HEK293T (cell line): ENCODE measurements at regions not wholly inside any gene's neighbourhood (a gene's known extent, or its start where the extent isn't known, plus 50 kb on each side); places are given as distances from the start of the nearest gene placed in this dataset.
"Not testable (repeated sequence)": the region's sequence is repeated elsewhere in the genome, so short reads cannot be mapped to it uniquely, and the experiment has no call there.

Experiments used
- CTCF ChIA-PET: fragments of 350-600 bp; formaldehyde crosslinking; extraction: SDS; loops from one replicate; lab custom pipeline; 2021; ENCODE audit warnings: antibody characterized with exemption, inconsistent platforms; lab: Yijun Ruan, JAX
- POLR2A ChIA-PET: fragments of 350-600 bp; formaldehyde crosslinking; extraction: SDS; loops from one replicate; lab custom pipeline; 2020; ENCODE audit warnings: antibody characterized with exemption, inconsistent platforms; lab: Yijun Ruan, JAX
- DNase-seq: peaks from one replicate; pipeline ENCODE4 v3.0.0; 2012; ENCODE audit warnings: mixed read lengths; ENCODE audit errors: extremely low spot score
- ARNT ChIP-seq: fragments of 450-650 bp; IDR thresholded peaks from 2 replicates; pipeline ENCODE4 v1.6.1; 2017; ENCODE audit warnings: mild to moderate bottlenecking
- BHLHE40 ChIP-seq: fragments of 450-650 bp; IDR thresholded peaks from 2 replicates; pipeline ENCODE4 v1.6.1; 2016; ENCODE audit warnings: mild to moderate bottlenecking, moderate library complexity, borderline replicate concordance
- CTBP1 ChIP-seq: fragments of 450-650 bp; IDR thresholded peaks from 2 replicates; pipeline ENCODE4 v1.6.1; 2016; ENCODE audit warnings: borderline replicate concordance
- ELF4 ChIP-seq: fragments of 450-650 bp; IDR thresholded peaks from 2 replicates; pipeline ENCODE4 v1.6.1; 2017; ENCODE audit warnings: antibody characterized with exemption
- FOXA1 ChIP-seq: fragments of 450-650 bp; IDR thresholded peaks from 2 replicates; pipeline ENCODE4 v1.6.1; 2016; ENCODE audit warnings: mild to moderate bottlenecking
- FOXK2 ChIP-seq: fragments of 450-650 bp; IDR thresholded peaks from 2 replicates; pipeline ENCODE4 v1.6.1; 2016; ENCODE audit warnings: mild to moderate bottlenecking
- FOXM1 ChIP-seq: fragments of 450-650 bp; IDR thresholded peaks from 2 replicates; pipeline ENCODE4 v1.6.1; 2017; ENCODE audit warnings: mild to moderate bottlenecking, borderline replicate concordance
- HDGF ChIP-seq: fragments of 450-650 bp; IDR thresholded peaks from 2 replicates; pipeline ENCODE4 v1.6.1; 2017; ENCODE audit warnings: antibody characterized with exemption, borderline replicate concordance
- L3MBTL2 ChIP-seq: fragments of 450-650 bp; conservative IDR thresholded peaks from 2 replicates; pipeline ENCODE4 v1.6.1; 2016; ENCODE audit warnings: mild to moderate bottlenecking
- LEF1 ChIP-seq: fragments of 450-650 bp; IDR thresholded peaks from 2 replicates; pipeline ENCODE4 v1.6.1; 2017; ENCODE audit warnings: mild to moderate bottlenecking, borderline replicate concordance
- NFRKB ChIP-seq: fragments of 450-650 bp; IDR thresholded peaks from 2 replicates; pipeline ENCODE4 v1.6.1; 2016; ENCODE audit warnings: mild to moderate bottlenecking, moderate library complexity
- PKNOX1 ChIP-seq: fragments of 450-650 bp; IDR thresholded peaks from 2 replicates; pipeline ENCODE4 v1.6.1; 2016
- SP1 ChIP-seq: fragments of 450-650 bp; IDR thresholded peaks from 2 replicates; pipeline ENCODE4 v1.6.1; 2017
- SUZ12 ChIP-seq: fragments of 450-650 bp; IDR thresholded peaks from 2 replicates; pipeline ENCODE4 v1.6.1; 2016; ENCODE audit warnings: mild to moderate bottlenecking
- TARDBP ChIP-seq: fragments of 450-650 bp; IDR thresholded peaks from 2 replicates; pipeline ENCODE4 v1.6.1; 2016
- ZNF384 ChIP-seq: fragments of 450-650 bp; IDR thresholded peaks from 2 replicates; pipeline ENCODE4 v1.6.1; 2016

GRCh38 chr3:181915551-181915950 lies 203.8 kb downstream of the SOX2 start:
- POLR2A ChIA-PET = no interaction called here
- CTCF ChIA-PET = interaction anchor here (0.6 kb wide), 1 partner anchor 32 kb away, joined by 7 read pairs; no protein-coding TSS in a partner anchor
- no peak for DNase-seq
- TF ChIP-seq TARDBP (no peak), ZNF384 (no peak), HDGF (no peak), SUZ12 (no peak)

DNA sequence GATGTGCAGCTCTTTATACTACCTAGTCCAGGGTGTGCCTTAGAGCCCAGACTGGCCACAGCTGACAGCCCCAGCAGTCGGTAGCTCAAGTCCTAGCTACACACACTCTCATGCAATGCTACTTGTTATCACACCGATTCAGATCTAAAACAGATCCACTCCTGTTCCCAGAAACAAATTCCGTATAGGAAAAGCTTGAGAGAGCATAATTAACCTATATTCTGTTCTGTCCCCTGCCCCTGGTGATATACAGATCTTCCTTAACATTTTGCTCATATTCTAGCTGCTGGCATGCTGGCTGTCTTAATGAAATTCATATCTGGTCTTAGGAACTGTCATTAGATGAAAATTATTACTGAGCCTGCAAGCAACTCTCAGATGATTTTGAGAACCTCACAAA lies 204.3 kb downstream of the SOX2 start:
- ChIA-PET CTCF (no interaction called here), POLR2A (no interaction called here)
- DNase-seq = no peak
- TF ChIP-seq SP1 (no peak), L3MBTL2 (no peak), ZNF384 (no peak)

DNA sequence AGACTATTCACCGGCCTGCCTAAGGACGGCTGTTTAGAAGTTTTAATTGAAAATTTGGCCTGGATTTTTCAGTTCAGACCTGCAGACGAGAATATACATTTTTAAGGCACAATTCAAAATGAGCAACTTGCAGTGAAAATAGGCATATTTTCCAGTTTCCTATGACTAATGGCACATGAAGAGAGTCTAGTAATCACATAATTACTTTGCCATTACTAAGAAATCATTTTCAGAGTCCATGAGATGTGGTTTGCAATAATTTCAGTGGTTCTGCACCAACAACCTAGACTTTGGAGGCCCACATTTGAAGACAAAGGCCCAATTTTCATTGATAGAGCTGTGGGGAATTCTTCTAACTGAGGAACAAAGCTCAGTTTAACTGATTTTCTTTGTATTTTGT lies 205.3 kb downstream of the SOX2 start:
- no peak for DNase-seq

DNA sequence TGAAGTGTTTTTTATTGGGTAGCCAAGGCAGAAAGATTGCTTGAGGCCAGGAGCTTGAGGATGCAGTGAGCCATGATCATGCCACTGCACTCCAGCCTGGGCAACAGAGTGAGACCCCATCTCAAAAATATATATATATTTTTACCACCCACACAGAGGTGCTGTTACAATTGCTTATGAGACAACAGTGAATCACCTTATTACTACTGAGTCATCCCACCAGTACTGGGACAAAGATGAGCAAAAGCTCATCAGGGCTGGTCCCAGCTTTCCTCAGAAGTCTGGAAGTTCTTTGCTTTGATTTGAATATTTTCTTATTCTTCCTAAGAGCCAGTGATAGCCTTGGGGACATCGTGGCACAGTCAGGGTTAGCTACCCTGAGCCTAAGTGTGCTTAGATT lies 207.7 kb downstream of the SOX2 start:
- no peak for DNase-seq
- TF ChIP-seq SUZ12 (no peak), ZNF384 (no peak), ELF4 (no peak), FOXM1 (no peak), FOXK2 (no peak), CTBP1 (no peak), FOXA1 (no peak), NFRKB (no peak), LEF1 (no peak), HDGF (no peak), TARDBP (no peak), SP1 (no peak), L3MBTL2 (no peak), BHLHE40 (no peak)
- ChIA-PET POLR2A (no interaction called here), CTCF (no interaction called here)

More for the DNA sequence above, 205.3 kb downstream of the SOX2 start:
- POLR2A ChIA-PET = no interaction called here
- CTCF ChIA-PET = no interaction called here
- TF ChIP-seq SUZ12 = no peak
- TF ChIP-seq L3MBTL2 = no peak

DNA sequence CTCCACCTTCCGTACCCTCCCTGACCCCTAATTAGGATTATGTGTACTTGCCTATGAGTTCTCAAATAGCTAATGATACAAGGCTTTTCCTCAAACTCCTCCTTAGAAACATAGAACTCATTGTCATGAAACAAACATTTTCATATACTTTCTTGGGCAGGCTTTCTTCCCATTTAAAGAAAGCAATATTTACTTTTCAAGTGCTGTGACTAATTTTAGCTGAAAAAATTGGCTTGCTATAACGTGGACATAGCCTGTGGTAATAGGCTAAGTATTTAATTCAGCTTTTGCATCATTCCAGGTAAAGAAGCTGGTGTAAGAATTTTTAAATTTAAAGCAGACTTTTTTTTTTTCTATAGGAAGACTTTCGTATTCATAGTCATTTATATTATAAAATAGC lies 208.7 kb downstream of the SOX2 start:
- ChIA-PET POLR2A (no interaction called here), CTCF (interaction anchor here (0.6 kb wide), 1 partner anchor 793 kb away, joined by 4 read pairs; no protein-coding TSS in a partner anchor)
- DNase-seq = no peak
- TF ChIP-seq FOXA1 (no peak), SP1 (no peak), TARDBP (no peak), SUZ12 (no peak), HDGF (no peak), ARNT (no peak), LEF1 (no peak), L3MBTL2 (no peak), FOXK2 (no peak), ELF4 (no peak)

- ChIA-PET CTCF (no interaction called here), POLR2A (no interaction called here)
- TF ChIP-seq HDGF (no peak), ZNF384 (no peak), PKNOX1 (no peak), SP1 (no peak)
- no peak for DNase-seq
These were observed 209.5 kb downstream of the SOX2 start for GRCh38 chr3:181921220-181921619.

GRCh38 chr3:181925841-181926240 lies 214.1 kb downstream of the SOX2 start:
- DNase-seq, CTCF ChIA-PET, POLR2A ChIA-PET: not testable (repeated sequence)

GRCh38 chr3:181929501-181929900 lies 217.8 kb downstream of the SOX2 start:
- CTCF ChIA-PET = no interaction called here
- no peak for DNase-seq
- TF ChIP-seq TARDBP = no peak
- no peak for TF ChIP-seq CTBP1
- TF ChIP-seq LEF1 = no peak
- TF ChIP-seq FOXK2 = no peak
- TF ChIP-seq BHLHE40 = no peak
- no peak for TF ChIP-seq SUZ12
- TF ChIP-seq SP1 = no peak
- no peak for TF ChIP-seq ARNT
- no peak for TF ChIP-seq PKNOX1
- POLR2A ChIA-PET = no interaction called here
